Left cardiac atrium (tissue), 4 donors: ENCODE measurements at regions not wholly inside any gene's neighbourhood (a gene's known extent, or its start where the extent isn't known, plus 50 kb on each side); places are given as distances from the start of the nearest gene placed in this dataset.

Source experiments
- ATAC-seq, 2 donors: fragments of 200-7000 bp; cut with Tn5 transposase; one replicate each; pipeline ENCODE4 v1.9.1; 2020; ENCODE audit warnings: mild to moderate bottlenecking in 2 of 2, moderate library complexity in 2 of 2
- DNase-seq: peaks from one replicate; pipeline ENCODE4 v3.0.0-alpha.2; 2020
- intact Hi-C, 2 donors: fragments of 100-400 bp; cut with DNase I; formaldehyde crosslinking; loops; one replicate each; pipeline versions ENCODE4 v1.14.1 to v1.15.1; 2022 to 2023
- donor health status: DM: no; HTN: yes; CAD: no.
- donor health status: DM: no; HTN: yes; CAD: no; lungs with severe emphysema.
- donor health status: DM: yes; HTN: yes; CAD: no.
- donor health status: Dilated cardiomyopathy.

- DNase-seq = peak; percentile 66
- peak; percentile 71 to 90 for ATAC-seq
- intact Hi-C loops = no loop called here
Measured at GRCh38 chr10:4316161-4316810, 509.7 kb upstream of the AKR1E2 start.

DNA sequence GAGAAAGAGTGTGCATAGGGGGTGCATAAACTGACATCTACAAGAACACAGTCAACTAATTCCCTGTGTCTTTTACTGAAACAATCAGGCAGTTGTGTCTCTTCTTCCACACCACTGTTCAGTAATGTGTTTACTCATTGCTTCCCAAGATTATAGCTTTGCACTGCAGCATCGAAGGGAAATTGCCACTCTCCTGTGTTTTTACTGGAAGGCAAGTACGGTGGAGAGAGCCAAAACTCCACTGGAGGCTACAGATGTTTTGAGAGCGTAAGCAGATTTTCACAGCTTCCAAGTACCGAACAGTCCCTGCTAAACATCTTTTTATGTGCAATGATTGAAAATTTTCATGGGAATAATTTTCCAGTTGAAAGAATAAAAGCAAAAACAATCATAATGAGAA is 510.5 kb upstream of the AKR1E2 start:
- DNase-seq (peak; percentile 33), ATAC-seq (peak; percentile 78 to 88)
- intact Hi-C loops = no loop called here

- intact Hi-C loops = no loop called here
- no peak for DNase-seq
- no peak for ATAC-seq
Measured at GRCh38 chr10:4313051-4313450, 513.0 kb upstream of the AKR1E2 start.

DNA sequence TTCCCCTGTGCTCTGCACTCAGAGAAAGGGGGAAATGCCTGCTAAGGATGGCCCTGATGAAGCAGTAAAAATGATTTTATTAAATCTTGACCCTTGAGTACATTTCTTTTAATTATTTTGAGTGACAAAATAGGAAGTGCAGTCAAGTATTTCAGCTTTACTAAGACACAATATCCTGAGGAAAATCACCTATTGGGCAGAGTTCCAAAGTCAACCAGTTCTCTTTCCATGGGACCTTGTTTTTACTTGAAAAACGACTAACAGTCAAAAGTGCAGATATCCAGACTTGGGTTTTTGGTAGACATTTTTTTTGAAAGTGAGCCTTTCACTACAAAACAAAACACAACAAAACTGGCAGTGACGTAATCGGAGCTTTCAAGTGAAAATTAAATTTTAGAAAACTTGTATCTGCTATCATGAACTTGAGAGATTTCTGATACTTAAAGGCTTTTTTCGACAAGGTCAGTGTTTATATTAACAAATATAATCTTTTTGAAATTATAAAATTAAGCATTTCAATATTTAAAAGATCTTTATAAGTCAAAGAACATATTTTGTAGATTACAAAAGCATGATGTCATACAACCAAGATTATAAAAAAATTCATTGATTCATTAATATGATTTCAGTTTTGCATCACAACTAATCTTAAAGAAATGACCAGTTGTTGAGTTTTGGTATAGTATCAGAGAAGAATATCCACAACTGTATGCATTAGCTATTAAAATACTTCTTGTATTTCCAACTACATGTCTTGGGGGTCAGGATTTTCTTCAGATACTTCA is 513.8 kb upstream of the AKR1E2 start:
- DNase-seq (no peak), ATAC-seq (no peak)
- intact Hi-C loops = no loop called here

DNA sequence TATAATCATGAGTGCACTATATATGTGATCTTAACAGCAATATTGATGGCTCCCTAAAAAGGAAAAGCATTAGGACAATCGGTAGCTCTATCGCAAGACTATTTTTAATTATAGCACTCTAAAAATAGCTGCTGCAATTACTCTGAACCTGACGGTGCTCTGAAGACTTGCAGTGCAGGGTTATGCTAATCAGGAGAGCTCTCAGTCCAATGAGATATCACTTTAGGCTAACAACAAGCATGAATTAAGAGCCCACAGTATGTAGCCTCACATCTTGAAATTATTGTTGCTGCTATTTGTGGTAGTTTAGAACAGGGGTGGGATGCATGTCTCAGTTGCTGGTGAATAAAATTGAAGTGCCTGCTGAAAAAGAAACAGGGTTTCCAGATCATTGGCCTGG is 515.8 kb upstream of the AKR1E2 start:
- DNase-seq = no peak
- ATAC-seq = peak; percentile 56 to 67
- intact Hi-C loops = no loop called here

GRCh38 chr10:4307910-4308309 is 518.1 kb upstream of the AKR1E2 start:
- intact Hi-C loops = no loop called here
- peak; percentile 38 to 51 for ATAC-seq
- peak; percentile 34 for DNase-seq

DNA sequence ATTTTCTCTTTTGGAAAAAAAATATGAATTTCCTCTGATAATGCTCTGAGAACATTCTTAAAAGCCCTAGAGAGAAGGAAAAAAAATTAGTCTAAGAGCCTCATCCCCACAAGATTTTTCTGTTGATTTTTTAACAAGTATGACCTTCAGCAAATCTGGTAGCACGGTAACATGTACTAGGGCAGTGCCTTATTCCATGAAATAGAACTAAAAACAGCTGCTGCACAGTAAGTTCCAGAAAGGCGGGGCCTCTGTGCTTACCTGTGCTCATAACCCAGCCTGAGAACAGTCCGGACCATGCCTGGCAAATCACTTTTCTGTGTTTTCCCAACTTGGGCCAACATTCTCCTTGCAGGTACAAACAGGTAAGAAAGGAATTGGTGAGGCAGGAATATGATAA is 519.1 kb upstream of the AKR1E2 start:
- intact Hi-C loops = no loop called here
- ATAC-seq = peak in 1 of 2 donors; percentile 42
- no peak for DNase-seq

GRCh38 chr10:4303045-4303444 is 518.0 kb upstream of the KLF6 start:
- no peak for DNase-seq
- intact Hi-C loops = no loop called here
- ATAC-seq = no peak

GRCh38 chr10:4301291-4302045 is 516.5 kb upstream of the KLF6 start:
- intact Hi-C loops = no loop called here
- ATAC-seq = no peak
- no peak for DNase-seq

GRCh38 chr10:4296161-4296560 is 511.2 kb upstream of the KLF6 start:
- intact Hi-C loops = no loop called here
- DNase-seq = no peak
- no peak for ATAC-seq

DNA sequence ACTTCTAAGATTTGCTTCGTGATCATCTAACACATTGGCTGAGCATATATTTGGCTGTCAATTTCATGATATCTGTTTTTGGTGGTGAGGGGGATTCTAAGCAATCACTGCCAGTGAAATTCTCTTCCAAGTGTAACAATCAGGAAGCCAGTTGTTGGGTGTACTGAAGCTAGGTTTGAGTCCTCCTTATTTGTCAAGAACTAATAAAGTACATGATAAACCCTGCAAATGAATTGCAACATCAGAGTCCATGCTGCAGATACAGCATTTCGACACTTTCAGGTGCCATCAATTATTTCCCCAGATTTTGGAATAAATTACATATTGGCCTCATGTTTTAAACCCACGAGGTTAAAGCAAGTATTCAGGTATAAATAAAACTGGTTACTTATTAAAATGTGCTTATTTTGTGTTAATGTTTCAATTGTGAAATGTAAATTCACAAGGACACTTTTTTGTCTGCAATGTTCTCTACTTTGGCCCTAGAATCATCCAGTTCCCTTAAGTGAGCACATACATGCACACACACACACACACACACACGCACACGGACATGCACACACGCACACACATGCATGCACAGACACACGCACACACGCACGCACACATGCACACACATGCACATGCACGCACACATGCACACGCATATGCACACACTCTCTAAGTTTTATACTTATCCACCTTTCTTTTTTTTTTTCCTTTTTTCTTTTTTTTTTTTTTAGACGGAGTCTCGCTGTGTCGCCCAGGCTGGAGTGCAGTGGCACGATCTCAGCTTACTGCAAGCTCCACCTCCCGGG is 510.2 kb upstream of the KLF6 start:
- DNase-seq (no peak), ATAC-seq (no peak)
- intact Hi-C loops = no loop called here

- intact Hi-C loops = no loop called here
- DNase-seq (no peak), ATAC-seq (no peak)
Measured at GRCh38 chr10:4294271-4294670, 509.3 kb upstream of the KLF6 start.

DNA sequence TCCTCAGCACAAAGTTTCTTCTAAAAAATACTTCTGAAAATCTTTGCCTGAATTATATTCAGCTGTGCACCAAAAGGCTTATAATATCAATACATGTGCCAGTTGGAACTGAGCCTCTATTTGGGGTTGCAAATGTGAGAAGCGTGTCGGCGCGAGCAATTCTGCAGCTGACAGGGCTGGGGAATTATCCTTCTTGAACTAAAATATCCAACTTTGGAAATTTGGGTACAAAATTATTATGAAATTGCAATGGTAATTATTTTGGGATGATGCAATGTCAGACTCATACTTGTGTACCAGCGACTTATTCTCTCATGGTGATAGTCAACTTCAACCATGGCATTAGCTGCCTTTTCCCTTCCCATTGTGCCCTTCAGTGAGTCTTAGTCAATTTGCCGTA is 507.0 kb upstream of the KLF6 start:
- DNase-seq = no peak
- ATAC-seq = peak in 1 of 2 donors; percentile 38

DNA sequence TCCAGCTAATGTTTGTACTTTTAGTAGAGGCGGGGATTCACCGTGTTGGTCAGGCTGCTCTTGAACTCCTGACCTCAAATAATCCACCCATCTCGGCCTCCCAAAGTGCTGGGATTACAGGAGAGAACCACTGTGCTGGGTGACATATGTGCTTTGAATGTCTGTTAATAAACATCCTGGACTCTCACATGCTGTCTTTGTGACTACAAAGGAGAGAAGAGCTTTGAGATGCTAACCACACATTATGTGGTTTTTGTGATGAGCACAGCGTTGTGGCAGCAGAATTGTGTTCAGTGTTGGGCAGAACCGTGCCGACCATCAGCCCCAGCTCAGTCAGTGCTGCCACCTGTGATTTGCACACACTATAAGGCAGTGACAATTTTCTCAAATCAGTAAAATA is 500.1 kb upstream of the KLF6 start:
- ATAC-seq (no peak), DNase-seq (no peak)
- intact Hi-C loops = no loop called here

More for the DNA sequence above, 507.0 kb upstream of the KLF6 start:
- intact Hi-C loops = no loop called here

GRCh38 chr10:4283846-4284610 is 499.0 kb upstream of the KLF6 start:
- DNase-seq (peak; percentile 48), ATAC-seq (peak; percentile 87 to 89)
- intact Hi-C loops = no loop called here

- DNase-seq = no peak
- intact Hi-C loops = no loop called here
- ATAC-seq = no peak
Measured at GRCh38 chr10:4282496-4282895, 497.5 kb upstream of the KLF6 start.

GRCh38 chr10:4281190-4281825 is 496.3 kb upstream of the KLF6 start:
- no peak for DNase-seq
- ATAC-seq = no peak
- intact Hi-C loops = no loop called here

DNA sequence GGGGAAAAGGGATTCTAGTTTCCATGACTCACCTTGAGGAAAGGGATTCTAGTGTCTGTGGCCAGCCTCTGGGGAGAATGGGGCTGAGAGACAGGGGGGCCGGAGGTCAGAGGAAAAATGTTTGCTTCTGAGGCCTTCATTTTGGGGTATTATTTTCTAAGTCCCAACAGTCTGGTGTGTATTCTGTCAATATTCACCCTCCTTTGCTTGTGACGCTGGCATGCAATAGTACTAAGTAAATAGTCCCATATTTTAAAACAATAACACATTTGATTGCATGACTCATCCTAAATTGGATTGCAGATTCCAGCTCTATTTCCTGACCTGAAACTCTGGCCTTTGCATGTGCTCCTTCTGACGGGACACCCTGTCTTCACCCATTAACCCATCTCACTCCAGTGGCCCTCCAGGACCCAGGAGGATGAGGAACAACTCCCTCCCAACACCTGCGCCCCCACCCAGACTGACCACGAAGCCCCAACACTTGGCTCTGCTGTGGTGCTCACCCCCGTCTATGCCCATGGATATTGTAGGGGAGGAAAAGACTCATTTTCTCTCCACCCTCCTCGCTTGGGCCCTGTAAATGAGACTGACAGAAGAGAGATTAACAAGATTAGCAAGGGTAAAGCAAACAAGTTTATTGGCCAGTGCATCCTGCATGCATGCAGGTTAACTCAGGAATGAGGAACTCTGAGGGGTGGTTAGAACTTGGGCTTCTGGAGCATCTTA is 495.6 kb upstream of the KLF6 start:
- ATAC-seq (peak in 1 of 2 donors; percentile 15), DNase-seq (no peak)
- intact Hi-C loops = no loop called here
